GM19324 (cell line): ENCODE measurements at regions not wholly inside any gene's neighbourhood (a gene's known extent, or its start where the extent isn't known, plus 50 kb on each side); places are given as distances from the start of the nearest gene placed in this dataset.
"Not testable (repeated sequence)": the region's sequence is repeated elsewhere in the genome, so short reads cannot be mapped to it uniquely, and the experiment has no call there.

Experiments used
- ATAC-seq: cut with Tn5 transposase; IDR thresholded peaks from one replicate; pipeline ENCODE4 v1.9.1; 2021; ENCODE audit warnings: mild to moderate bottlenecking, moderate library complexity; ENCODE audit not compliant: unreplicated experiment, low FRiP score

DNA sequence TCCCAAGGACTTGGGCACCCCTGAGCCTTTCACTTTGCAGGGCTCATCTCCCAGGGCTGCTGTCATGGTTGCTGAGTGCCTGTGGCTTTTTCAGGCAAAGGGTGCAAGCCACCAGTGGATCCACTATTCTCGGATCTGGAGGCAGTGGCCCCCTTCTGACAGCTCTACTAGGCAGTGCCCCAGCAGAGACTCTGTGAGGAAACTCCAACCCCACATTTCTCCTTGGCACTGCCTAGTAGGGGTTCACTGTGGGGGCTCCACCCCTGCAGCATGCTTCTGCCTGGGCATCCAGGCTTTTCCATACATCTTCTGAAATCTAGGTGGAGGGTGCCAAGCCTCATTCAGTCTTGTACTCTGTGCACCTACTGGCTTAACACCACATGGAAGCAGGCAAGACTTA is 675.0 kb upstream of the MBL2 start:
- no peak for ATAC-seq

DNA sequence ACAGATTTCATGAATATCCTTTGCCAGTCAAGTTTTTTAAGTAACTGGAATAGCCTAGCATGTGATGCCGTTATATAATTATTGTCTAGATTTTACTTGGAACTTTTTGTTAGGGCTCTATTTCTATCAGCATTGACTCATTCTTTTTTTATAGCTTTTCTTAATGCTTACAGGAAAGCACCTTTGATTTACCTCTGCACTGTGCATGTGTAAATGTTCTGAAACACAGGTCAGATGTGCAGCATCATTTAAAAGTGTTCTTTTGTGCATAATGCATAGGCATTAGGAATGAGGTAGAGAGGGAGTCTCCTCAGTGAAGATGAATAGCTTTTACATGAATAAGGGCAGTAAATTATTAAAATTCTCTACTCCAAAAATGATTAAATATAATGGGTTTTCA is 669.3 kb upstream of the MBL2 start:
- no peak for ATAC-seq

DNA sequence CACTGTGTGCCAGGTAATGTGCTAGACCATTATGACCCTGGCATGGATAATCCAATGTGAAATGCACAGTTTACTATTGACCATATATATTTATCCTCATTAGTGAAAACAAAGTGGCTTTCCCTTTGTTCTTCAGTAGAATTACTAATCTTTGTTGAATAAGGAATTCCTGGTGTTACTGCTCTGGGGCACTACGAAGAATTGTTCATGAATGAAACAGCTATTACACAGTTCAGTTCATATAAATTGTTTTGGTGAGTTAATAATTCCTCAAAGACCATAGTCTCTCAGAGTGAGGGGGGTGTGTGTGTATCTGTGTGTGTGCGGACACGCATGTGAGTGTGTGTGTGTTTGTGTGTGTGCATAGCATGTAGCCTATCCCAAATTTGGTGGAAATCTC is 668.0 kb upstream of the MBL2 start:
- ATAC-seq, result no peak

DNA sequence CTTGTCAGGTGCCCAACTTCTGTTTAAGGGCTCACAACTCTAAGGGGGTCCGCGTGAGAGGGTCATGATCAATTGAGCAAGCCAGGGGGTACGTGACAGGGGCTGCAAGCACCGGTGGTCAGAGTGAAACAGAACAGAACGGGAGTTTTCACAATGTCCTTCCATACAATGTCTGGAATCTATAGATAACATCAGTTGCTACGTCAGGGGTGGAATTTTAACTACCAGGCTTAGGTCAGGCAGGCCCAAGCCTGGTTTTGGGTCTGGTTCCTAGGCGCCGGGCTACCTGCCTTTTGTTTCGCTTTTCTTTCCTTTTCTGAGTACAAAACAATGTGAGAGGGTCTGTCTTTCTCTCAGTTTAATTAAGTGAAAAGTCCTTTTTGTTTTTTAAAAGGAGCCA is 666.5 kb upstream of the MBL2 start:
- ATAC-seq, result not testable (repeated sequence)

DNA sequence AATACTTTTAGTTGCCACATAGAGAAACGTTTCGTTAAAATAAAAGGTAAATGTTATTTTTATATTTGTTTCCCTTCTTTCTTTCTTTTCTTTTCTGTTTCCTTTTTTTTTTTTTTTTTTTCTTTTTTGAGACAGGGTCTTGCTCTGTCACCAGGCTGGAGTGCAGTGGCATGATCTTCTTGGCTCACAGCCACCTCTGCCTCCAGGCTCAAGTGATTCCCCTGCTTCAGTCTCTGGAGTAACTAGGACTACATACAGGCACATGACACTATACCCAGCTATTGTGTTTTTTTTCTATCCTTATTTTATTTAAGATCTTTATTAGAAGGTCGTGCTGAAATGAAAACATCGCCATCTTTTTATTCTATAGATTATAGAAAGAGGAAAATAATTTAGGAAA is 661.8 kb upstream of the MBL2 start:
- ATAC-seq, result no peak

DNA sequence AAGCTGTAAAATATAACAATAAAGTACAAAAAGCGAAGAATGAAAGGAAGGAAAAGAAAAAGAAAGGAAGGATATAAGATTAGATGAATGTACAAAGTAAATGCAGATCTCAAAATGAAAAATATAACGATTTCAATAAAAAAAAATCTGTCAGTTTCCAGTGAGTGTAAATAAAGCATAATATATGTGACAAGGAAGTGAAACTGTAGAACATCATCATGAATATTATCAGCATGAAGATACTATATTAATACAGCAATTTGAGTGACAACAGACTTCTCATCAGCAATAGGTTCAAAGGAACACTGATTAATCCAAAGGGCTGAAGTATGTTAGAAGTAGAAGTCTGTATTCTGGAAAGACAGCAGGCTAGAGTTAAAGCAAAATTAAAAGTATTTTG is 659.5 kb upstream of the MBL2 start:
- ATAC-seq, result no peak

DNA sequence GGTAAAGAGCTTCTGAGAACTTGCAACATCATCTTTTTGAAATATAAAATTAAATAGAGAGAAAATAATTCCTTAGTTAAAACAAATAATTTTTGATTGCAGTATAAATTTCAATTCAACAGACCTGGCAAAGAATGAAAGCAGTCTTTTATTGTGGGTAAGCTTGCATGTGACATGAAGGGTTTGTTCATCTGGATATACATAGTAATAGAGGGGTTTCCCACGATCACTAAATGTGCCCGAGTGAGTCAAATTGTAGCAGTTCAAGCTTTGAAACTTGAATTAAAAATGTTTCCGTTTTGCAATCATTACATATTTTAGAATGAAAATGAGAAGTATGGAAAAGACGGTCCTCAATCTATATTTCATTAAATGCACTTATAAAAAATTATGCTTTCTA is 658.4 kb upstream of the MBL2 start:
- ATAC-seq, result no peak

DNA sequence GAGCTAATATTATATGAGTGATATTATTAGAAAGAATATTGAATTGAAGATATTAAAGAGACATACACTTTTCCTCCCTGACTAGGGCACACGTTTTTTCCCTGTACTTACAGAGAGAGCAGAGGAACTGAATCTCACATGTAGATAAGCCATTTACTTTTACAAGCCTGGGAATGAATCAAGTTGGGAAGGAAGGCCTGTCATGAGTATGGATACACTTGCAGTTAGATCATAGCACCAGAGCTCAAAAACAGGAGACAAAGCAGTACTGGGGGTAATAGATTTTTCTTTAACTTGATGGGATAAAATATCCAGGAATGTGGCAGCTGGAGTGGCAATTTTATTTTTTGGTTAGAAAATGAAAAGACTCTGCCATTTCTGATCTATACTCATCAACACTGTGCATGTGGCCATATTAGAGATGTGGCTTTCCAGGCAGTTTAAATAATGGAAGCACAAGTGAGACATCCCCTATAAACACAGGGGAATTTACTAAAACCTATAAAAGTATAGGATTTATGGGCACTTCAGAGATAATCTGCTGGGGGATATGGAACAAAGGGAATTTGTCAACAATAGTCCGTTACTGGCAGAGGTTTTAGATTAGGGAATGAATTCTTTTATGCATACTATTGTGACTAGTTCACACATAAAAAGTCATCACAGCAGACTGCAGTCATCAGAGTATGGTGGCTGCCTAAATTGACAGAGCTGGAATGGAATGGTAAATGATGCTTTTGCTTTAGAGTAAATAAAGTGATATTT is 657.7 kb upstream of the MBL2 start:
- ATAC-seq, result no peak

DNA sequence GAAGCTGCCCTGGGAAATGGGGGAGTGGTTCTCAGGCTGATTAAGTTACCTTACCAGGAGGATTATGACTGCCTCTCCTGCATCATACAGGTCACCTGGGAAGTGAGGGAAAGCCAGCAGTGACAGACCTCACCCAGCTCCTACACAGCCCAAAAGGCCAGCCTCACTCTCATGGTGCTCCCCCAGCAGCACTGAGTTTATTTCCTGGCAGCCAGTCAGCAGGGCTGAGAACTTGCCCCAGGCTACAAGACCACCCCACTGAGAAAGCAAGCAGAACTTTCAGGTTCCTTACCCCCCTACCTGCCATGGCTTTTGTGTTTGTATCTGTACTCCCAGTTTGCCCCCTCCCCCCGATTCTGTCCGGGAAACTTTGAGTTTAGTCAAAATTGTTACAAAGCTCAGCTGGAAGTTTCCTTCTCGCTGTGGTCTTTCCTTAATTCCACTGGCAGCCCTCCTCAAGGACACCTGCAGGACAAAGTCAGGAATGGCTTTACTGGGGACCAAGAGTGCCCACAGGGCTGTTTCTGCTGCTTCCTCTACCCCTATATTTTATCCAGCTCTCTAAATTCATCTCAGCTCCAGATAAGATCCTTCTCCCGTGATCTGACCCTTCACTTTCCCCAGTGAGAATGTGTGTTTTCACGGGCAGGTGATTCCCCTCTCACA is 649.8 kb upstream of the MBL2 start:
- ATAC-seq, result no peak

DNA sequence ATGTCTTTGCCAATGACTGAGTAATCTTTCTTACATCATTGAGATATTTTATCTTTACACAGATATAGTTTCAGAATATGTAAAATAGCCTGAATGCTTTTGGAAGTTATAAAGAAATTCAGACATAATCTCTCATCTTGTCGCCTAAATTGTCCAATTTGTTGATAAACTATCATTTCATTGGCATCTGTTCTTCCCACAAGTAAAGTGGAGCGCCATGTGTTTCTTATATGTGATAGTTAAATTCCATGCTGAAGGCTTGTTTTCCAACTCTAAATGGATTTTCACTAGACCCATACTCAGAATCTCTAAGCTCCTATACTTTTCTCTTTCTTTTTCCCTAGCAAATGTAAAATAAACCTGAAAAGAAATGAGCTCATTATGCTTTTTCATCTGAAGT is 640.1 kb upstream of the MBL2 start:
- no peak for ATAC-seq

DNA sequence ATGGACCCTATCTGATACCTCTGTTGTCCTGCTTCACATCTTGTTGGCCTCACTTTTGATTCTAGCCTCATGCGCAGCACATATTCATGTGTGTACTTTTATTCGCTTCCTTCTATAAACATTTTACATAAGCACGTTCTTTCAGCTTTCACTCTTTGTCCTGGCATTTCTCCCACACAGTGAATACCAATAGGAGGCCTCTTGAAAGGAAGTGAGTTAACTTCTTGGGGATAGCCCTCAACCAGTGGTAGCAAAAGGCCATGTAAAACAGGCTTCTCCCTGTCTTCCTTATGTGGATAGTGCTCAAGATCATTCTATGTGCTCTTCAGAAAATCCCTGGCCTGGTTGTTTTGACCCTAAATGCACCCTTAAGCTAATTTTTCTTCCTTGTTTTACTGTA is 633.9 kb upstream of the MBL2 start:
- no peak for ATAC-seq

DNA sequence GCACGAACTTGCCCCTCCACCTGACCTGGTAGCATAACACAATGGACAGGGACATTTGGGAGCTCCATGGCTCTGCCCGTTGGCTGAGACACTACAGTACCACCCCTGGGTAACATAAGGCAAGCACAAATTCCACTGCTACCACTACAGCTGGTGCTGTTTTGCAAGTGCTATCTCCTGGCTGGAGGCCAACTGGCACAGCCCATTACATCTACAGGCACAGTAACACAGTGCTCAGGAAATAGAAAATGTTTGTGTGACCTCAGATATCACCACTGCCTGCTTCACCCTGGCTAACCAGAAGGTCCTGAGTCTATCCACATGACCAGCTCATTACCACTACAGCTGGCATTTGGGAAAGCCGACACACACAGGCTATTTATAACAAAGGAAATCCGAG is 631.1 kb upstream of the MBL2 start:
- no peak for ATAC-seq

DNA sequence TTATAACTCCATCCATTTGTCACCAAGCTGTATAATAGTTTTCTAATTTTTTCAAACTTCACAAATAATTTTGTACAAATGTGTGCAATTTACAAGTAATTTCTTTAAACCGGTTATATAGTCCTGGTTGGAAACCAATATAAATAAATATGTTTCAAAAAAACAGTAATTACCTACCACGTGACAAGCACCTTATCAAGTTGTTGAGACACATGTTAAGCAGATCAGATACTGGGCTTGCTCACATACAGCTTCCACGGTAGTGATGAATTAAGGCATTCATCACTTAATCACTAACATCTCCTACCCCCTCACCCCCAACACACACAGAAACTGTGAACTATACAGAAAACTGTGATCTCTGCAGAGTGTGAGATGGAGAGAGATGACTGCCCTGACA is 630.0 kb upstream of the MBL2 start:
- ATAC-seq, result no peak

DNA sequence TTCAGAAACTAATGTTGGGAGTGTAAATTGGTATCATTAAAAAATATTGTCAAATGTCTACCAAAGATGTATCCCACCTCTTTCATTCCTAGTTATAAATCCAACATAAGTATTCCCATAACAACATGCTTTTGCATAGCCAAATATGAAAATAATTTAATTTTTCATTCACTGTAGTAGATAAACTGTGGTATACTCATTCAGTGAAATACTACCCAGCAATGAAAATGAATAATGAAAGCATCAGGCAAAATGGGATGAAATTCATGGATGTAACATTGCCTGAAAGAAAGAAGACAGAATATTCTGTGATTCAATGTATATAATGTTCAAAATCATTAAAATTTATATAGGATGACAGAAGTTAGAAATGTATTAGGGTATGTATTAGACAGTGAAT is 629.0 kb upstream of the MBL2 start:
- ATAC-seq, result no peak

DNA sequence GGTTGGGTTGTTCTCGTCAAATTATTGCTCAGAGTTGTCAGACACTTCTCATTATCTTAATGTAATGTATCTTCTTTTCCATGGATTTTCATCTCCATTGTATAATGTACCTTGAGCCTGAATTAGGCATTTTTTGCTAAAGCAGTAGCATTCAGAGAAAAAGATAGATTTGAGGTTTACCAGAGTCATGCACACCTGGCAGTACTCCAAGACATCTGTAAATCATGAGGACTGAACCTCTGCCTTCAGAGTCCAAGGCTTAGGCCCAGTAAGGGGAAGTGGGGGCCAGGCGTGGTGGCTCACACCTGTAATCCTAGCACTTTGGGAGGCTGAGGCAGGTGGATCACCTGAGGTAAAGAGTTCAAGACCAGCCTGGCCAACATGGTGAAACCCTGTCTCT is 624.3 kb upstream of the MBL2 start:
- no peak for ATAC-seq

DNA sequence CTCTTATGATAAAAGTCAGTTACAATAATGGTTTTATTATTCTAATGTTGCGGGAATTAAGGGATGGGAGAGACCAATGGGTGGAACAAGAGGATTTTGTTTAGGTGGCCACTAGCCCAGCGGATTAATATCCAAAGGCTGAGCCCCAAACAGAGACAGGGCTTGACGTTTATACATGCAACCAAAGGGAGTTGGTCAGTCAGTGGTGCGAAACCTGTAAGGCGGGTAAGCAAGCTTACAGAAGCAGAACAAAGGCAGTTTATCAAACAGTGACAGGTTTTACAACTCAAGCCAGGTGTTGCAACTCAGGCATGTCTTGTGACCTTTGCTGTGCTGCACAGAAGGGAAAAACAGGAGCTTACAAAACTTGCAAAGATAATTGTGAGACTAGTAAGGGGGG is 622.9 kb upstream of the MBL2 start:
- no peak for ATAC-seq

DNA sequence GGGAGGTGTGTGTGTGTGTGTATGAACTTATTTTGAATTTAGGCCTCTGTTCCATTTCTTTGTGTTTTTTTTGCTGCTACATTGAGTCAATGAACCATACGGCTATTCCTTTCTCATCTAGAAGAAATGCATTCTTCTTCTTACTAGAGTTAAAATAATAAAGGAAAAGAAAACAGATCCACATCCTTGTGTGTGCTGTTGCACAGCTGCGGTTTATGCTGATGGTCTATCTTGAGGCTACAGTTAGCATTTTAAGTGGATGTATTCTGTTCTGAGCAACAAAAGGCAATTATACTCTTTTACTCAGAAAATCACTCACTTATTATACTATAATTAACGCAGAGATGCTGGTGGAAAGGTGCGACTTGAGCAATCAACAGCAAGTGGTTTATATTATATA is 615.0 kb upstream of the MBL2 start:
- no peak for ATAC-seq

DNA sequence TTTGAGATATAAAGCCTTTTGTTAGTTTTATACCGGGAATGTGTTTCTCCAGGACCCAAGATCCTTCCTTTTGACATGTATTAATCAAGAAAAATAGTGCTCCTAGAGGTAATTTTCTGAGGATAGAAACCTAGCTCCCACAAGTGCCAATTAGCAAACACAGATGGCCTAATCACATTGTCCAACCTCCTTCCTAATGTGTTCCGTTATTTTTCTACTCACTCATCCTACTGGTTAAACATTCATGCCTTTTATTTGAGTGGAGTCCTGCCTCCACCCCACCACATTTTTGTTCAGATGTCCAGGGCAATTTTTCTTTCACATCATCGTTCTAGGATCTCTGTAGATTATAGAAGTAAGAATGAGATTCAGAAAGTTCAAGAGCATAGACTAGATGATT is 610.0 kb upstream of the MBL2 start:
- no peak for ATAC-seq

DNA sequence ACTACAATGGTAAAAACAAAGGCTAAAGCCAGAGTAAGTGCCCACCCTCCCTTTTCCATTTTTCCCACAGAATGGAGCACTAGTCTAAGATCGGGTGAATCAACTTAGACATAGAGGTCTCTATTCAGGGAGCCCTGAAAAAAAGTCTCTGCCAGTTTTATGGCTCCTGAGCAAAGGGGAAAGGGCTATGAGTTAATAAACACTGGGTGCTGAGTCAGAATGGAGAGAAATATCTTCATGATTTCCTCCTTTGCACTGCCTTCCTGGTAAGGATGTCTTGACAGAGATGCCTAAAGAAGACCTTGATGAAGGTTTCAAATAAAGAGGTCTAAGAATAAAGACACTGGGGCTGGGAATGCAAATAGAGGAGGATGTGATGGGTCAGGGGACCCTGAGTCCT is 607.4 kb upstream of the MBL2 start:
- no peak for ATAC-seq

DNA sequence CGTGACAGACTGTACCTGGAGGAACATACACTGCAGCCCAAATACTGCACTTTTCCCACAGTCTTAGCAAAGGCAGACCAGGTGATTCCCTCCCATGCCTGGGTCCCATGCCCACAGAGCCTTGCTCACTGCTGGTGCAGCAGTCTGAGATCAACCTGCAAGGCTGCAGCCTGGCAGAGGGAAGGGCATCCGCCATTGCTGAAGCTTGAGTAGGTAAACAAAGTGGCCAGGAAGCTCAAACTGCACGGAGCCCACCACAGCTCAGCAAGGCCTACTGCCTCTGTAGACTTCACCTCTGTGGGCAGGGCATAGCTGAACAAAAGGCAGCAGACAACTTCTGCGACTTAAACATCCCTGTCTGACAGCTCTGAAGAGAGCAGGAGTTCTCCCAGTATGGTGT is 597.8 kb upstream of the MBL2 start:
- no peak for ATAC-seq

DNA sequence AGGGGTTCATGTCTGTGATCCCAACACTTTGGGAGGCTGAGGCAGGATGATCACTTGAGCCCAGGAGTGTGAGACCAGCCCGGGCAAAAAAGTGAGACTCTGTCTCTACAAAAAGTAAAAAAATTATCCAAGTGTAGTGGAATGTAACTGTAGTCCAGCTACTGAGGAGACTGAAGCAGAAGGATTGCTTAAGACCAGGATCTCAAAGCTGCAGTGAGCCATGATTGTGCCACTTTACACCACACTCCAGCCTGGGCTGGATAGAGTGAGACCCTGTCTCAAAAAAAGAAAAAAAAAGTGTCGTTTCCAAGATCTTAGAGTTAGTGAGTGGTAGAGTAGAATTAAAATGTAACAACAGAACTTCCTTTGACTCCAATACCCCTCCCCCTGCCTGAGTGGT is 589.4 kb upstream of the MBL2 start:
- no peak for ATAC-seq

DNA sequence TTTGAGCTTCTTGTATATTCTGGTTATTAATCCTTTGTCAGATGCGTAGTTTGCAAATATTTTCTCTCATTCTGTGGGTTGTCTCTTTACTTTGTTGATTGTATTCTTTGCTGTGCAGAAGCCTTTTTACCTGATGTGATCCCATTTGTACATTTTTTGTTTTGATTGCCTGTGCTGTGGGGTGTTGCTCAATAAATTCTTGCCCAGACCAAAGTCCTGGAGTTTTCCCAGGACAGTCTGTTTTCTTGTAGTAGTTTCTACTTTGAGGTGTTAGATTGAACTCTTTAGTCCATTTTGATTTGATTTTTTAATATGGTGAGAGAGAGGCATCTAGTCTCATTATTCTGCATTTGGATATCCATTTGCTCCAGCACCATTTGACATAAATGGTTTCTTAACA is 588.7 kb upstream of the MBL2 start:
- no peak for ATAC-seq

DNA sequence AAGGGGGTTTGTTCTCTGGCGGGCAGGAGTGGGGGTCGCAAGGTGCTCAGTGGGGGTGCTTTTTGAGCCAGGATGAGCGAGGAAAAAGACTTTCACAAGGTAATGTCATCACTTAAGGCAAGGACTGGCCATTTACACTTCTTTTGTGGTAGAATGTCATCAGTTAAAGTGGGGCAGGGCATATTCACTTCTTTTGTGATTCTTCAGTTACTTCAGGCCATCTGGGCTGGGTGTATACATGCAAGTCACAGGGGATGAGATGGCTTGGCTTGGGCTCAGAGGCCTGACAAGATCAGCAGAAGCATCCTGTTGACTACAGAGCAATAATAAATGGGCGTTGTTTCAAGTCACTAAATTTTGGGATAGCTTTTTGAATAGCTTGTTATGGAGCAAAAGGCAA is 586.4 kb upstream of the MBL2 start:
- not testable (repeated sequence) for ATAC-seq
